GM12878 (cell line): ENCODE measurements at regions not wholly inside any gene's neighbourhood (a gene's known extent, or its start where the extent isn't known, plus 50 kb on each side); places are given as distances from the start of the nearest gene placed in this dataset.

Experiments used
- ATAC-seq: fragments of 200-7000 bp; cut with Tn5 transposase; 3 replicates; pipeline ENCODE4 v1.9.1; 2020; ENCODE audit warnings: mild to moderate bottlenecking, moderate library complexity
- BruUV-seq: library from RNA; stranded (reverse); fragments of 400-500 nt; replicated peaks from 2 replicates; lab custom pipeline; 2021; lab: Mats Ljungman, UMichigan
- CTCF ChIA-PET: fragments of 300-600 bp; sonication (Branson Sonifier 250); formaldehyde crosslinking; extraction: SDS; loops from one replicate; lab custom pipeline; 2021; ENCODE audit warnings: inconsistent platforms; lab: Yijun Ruan, JAX
- POLR2A ChIA-PET: fragments of 350-600 bp; formaldehyde crosslinking; extraction: SDS; loops from one replicate; lab custom pipeline; 2021; ENCODE audit warnings: inconsistent platforms; lab: Charles Lee
- RAD21 ChIA-PET: fragments of 300-600 bp; sonication (Branson Sonifier 250); formaldehyde crosslinking; loops from one replicate; lab custom pipeline; 2023; ENCODE audit warnings: antibody characterized with exemption; ENCODE audit not compliant: unreplicated experiment; lab: Charles Lee
- SMC1A ChIA-PET: fragments of 300-600 bp; sonication (Branson Sonifier 250); formaldehyde crosslinking; loops from one replicate; lab custom pipeline; 2023; ENCODE audit not compliant: unreplicated experiment, uncharacterized antibody; lab: Charles Lee
- DNase-seq: peaks from one replicate; pipeline ENCODE4 v3.0.0-alpha.2; 2011; ENCODE audit warnings: low read depth, low spot score
- FAIRE-seq: peaks from 3 replicates; lab custom pipeline; 2011; peaks lifted over from hg19 to GRCh38; lab: Jason Lieb, UNC
- H2AFZ ChIP-seq: 2 replicates; pipeline ENCODE4 v1.6.0; 2011; ENCODE audit warnings: low read depth, low read length, control low read depth; ENCODE audit not compliant: control insufficient read depth
- H3K27ac ChIP-seq: 2 replicates; pipeline ENCODE4 v1.5.1; 2011; ENCODE audit warnings: control low read depth; ENCODE audit not compliant: control insufficient read depth, insufficient read depth
- H3K27me3 ChIP-seq, 2 experiments: replicated peaks in 1 of 2; 2 replicates each; pipeline versions ENCODE4 v1.6.0 to v1.6.1; 2011; ENCODE audit warnings: low read length in 1 of 2; ENCODE audit not compliant: control insufficient read depth in 2 of 2, insufficient read depth in 2 of 2
- H3K36me3 ChIP-seq, 2 experiments: 2 replicates each; pipeline ENCODE4 v1.5.1; 2011; ENCODE audit warnings: low read length in 1 of 2; ENCODE audit not compliant: control insufficient read depth in 2 of 2, insufficient read depth in 2 of 2
- H3K4me1 ChIP-seq: 2 replicates; pipeline ENCODE4 v1.6.1; 2011; ENCODE audit warnings: mild to moderate bottlenecking, low read length, moderate library complexity, mixed read lengths; ENCODE audit not compliant: control insufficient read depth, insufficient read depth
- H3K4me2 ChIP-seq: 2 replicates; pipeline ENCODE4 v1.6.0; 2011; ENCODE audit warnings: control low read depth; ENCODE audit not compliant: control insufficient read depth, insufficient read depth
- H3K4me3 ChIP-seq: fragments of 200-600 bp; sonication (generic); 2 replicates; pipeline ENCODE4 v1.5.1; 2016
- H3K79me2 ChIP-seq: 2 replicates; pipeline ENCODE4 v1.6.0; 2011; ENCODE audit warnings: low read length; ENCODE audit not compliant: control insufficient read depth, insufficient read depth
- H3K9ac ChIP-seq: 2 replicates; pipeline ENCODE4 v1.8.0; 2011; ENCODE audit warnings: low read length, control low read depth, mixed read lengths; ENCODE audit not compliant: control insufficient read depth, insufficient read depth
- H3K9me3 ChIP-seq: replicated peaks from 3 replicates; pipeline ENCODE4 v1.5.1; 2011; ENCODE audit warnings: mild to moderate bottlenecking, low read length; ENCODE audit not compliant: control insufficient read depth, insufficient read depth
- H4K20me1 ChIP-seq: 2 replicates; pipeline ENCODE4 v1.6.0; 2011; ENCODE audit not compliant: control insufficient read depth, insufficient read depth
- ASH2L ChIP-seq: fragments of 300-600, 200-600 bp; sonication (generic); IDR thresholded peaks from 2 replicates; pipeline ENCODE4 v1.6.1; 2017; ENCODE audit warnings: low read depth, mild to moderate bottlenecking, borderline replicate concordance
- CREB1 ChIP-seq: IDR thresholded peaks from 2 replicates; pipeline ENCODE4 v1.6.1; 2012; ENCODE audit warnings: low read depth, mild to moderate bottlenecking, inconsistent platforms
- FOXK2 ChIP-seq: fragments of 450-650 bp; IDR thresholded peaks from 2 replicates; pipeline ENCODE4 v1.6.1; 2017; ENCODE audit warnings: mild to moderate bottlenecking, moderate library complexity
- HDAC2 ChIP-seq: fragments of 200-600 bp; sonication (generic); IDR thresholded peaks from 2 replicates; pipeline ENCODE4 v1.6.1; 2017
- MEF2B ChIP-seq: fragments of 450-650 bp; IDR thresholded peaks from 2 replicates; pipeline ENCODE4 v1.6.1; 2018; ENCODE audit warnings: mild to moderate bottlenecking, moderate library complexity; ENCODE audit not compliant: partially characterized antibody, poor library complexity, severe bottlenecking
- PBX3 ChIP-seq: IDR thresholded peaks from 2 replicates; pipeline ENCODE4 v1.6.1; 2011; ENCODE audit warnings: mild to moderate bottlenecking, low read depth, low read length, moderate library complexity; ENCODE audit not compliant: insufficient replicate concordance
- RUNX3 ChIP-seq: IDR thresholded peaks from 2 replicates; pipeline ENCODE4 v1.6.1; 2012; ENCODE audit warnings: low read length, inconsistent platforms
- SMAD5 ChIP-seq: IDR thresholded peaks from 2 replicates; pipeline ENCODE4 v1.6.1; 2016; ENCODE audit warnings: antibody characterized with exemption, low read depth
- TBL1XR1 ChIP-seq: IDR thresholded peaks from 2 replicates; pipeline ENCODE4 v1.6.1; 2012; ENCODE audit warnings: low read depth, low read length, improper control_type of control experiment
- TCF12 ChIP-seq: IDR thresholded peaks from 2 replicates; pipeline ENCODE4 v1.6.1; 2011; ENCODE audit warnings: low read depth, mild to moderate bottlenecking, low read length
- WRNIP1 ChIP-seq: IDR thresholded peaks from 2 replicates; pipeline ENCODE4 v1.6.1; 2011; ENCODE audit warnings: low read depth, low read length, improper control_type of control experiment, borderline replicate concordance
- ZBTB40 ChIP-seq: fragments of 450-650 bp; IDR thresholded peaks from 2 replicates; pipeline ENCODE4 v1.6.1; 2016; ENCODE audit warnings: mild to moderate bottlenecking, moderate library complexity, borderline replicate concordance
- ZZZ3 ChIP-seq: IDR thresholded peaks from 2 replicates; pipeline ENCODE4 v1.6.1; 2011; ENCODE audit warnings: low read depth; ENCODE audit not compliant: control insufficient read depth, insufficient read length
- WGBS: methylation state at CpG from one replicate; pipeline ENCODE4 v1.1.6; 2016; ENCODE audit warnings: low lambda C conversion rate; ENCODE audit not compliant: insufficient replicate concordance, insufficient coverage; ENCODE audit errors: missing lambda C conversion rate; 5-methylcytosine and 5-hydroxymethylcytosine counted together
- in situ Hi-C: fragments of 300-500 bp; cut with MboI; formaldehyde crosslinking; loops from 9 replicates; pipeline ENCODE4 v1.14.3; 2018; ENCODE audit warnings: mixed read lengths
- intact Hi-C: fragments of 100-400 bp; cut with micrococcal nuclease; formaldehyde crosslinking; loops from one replicate; pipeline ENCODE4 v1.14.2; 2022; ENCODE audit not compliant: unreplicated experiment

- no peak for TF ChIP-seq CREB1
These were observed 265.4 kb upstream of the MAF start (continued) for GRCh38 chr16:79865918-79866317.

GRCh38 chr16:79864781-79865391 lies 264.3 kb upstream of the MAF start:
- FAIRE-seq (no peak), ATAC-seq (no peak), DNase-seq (no peak)
- Histone ChIP-seq H4K20me1 (no peaks in the 10 kb centered on the region), H3K27ac (no peak overlapping the region), H3K79me2 (no peaks in the 10 kb centered on the region), H3K9ac (no peak overlapping the region), H3K9me3 (no peaks in the 10 kb centered on the region; the same call in 2 of the 3 replicates), H3K4me1 (no peaks in the 10 kb centered on the region), H3K27me3 (no peaks in the 10 kb centered on the region), H2AFZ (no peak overlapping the region), H3K4me2 (no peak overlapping the region), H3K36me3 (no peaks in the 10 kb centered on the region), H3K4me3 (no peak overlapping the region)
- ChIA-PET CTCF (no interaction called here), SMC1A (no interaction called here), POLR2A (no interaction called here), RAD21 (no interaction called here)
- TF ChIP-seq RUNX3 (no peak), PBX3 (no peak), FOXK2 (no peak), MEF2B (no peak), SMAD5 (no peak), ZZZ3 (no peak), CREB1 (no peak), TCF12 (no peak), HDAC2 (no peak), WRNIP1 (no peak), ASH2L (no peak), ZBTB40 (no peak), TBL1XR1 (no peak)
- BruUV-seq: no TSS peak
- WGBS: 20% methylated on average over 7 of the region's 7 CpGs
- intact Hi-C loops (no loop called here), in situ Hi-C loops (no loop called here)
